ENCODE measurements at regions not wholly inside any gene's neighbourhood (a gene's known extent, or its start where the extent isn't known, plus 50 kb on each side); places are given as distances from the start of the nearest gene placed in this dataset.

GRCh38 chr10:128213156-128213555 lies 86.9 kb upstream of the MKI67 start:
- TF ChIP-seq, protein P1, sequence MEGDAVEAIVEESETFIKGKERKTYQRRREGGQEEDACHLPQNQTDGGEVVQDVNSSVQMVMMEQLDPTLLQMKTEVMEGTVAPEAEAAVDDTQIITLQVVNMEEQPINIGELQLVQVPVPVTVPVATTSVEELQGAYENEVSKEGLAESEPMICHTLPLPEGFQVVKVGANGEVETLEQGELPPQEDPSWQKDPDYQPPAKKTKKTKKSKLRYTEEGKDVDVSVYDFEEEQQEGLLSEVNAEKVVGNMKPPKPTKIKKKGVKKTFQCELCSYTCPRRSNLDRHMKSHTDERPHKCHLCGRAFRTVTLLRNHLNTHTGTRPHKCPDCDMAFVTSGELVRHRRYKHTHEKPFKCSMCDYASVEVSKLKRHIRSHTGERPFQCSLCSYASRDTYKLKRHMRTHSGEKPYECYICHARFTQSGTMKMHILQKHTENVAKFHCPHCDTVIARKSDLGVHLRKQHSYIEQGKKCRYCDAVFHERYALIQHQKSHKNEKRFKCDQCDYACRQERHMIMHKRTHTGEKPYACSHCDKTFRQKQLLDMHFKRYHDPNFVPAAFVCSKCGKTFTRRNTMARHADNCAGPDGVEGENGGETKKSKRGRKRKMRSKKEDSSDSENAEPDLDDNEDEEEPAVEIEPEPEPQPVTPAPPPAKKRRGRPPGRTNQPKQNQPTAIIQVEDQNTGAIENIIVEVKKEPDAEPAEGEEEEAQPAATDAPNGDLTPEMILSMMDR (IDR thresholded peaks at IDR 0.05 in 2 of 3, conservative IDR thresholded peaks at IDR 0.05 in 1 of 3; ENCODE audit: borderline replicate concordance in 1 of 3, insufficient read depth in 1 of 3, low read depth in 2 of 3, low read length in 2 of 3) = no peak
- TF ChIP-seq CEBPB (IDR thresholded peaks at IDR 0.05; ENCODE audit: low read depth) (no peak), POLR2A (IDR thresholded peaks at IDR 0.05; ENCODE audit: borderline replicate concordance, extremely low read depth, insufficient read depth, insufficient read length) (no peak), POLR2AphosphoS5 (IDR thresholded peaks at IDR 0.05; ENCODE audit: low read depth, low read length) (no peak), EZH2phosphoT487 (IDR thresholded peaks at IDR 0.05; ENCODE audit: borderline replicate concordance) (no peak), RAD21 (IDR thresholded peaks at IDR 0.05; ENCODE audit: low read depth) (no peak), EZH2 (IDR thresholded peaks at IDR 0.05) (no peak)
